Vagina (tissue), 2 donors: ENCODE measurements at regions not wholly inside any gene's neighbourhood (a gene's known extent, or its start where the extent isn't known, plus 50 kb on each side); places are given as distances from the start of the nearest gene placed in this dataset.

Experiments
- POLR2A ChIP-seq, 2 donors: fragments of 450-650 bp; IDR thresholded peaks; one replicate each; pipeline ENCODE4 v1.6.1; 2017; ENCODE audit warnings: antibody characterized with exemption in 2 of 2, mild to moderate bottlenecking in 2 of 2, moderate library complexity in 2 of 2
- TF ChIP-seq, protein P1 (sequence below), 3 experiments: fragments of 450-650 bp in 2 of 3; fragments of 200-600 bp in 1 of 3; sonication (generic) in 1 of 3; IDR thresholded peaks; one replicate each; pipeline ENCODE4 v1.5.1; 2017 to 2019; ENCODE audit warnings: antibody characterized with exemption in 3 of 3, mild to moderate bottlenecking in 2 of 3, moderate library complexity in 2 of 3

DNA sequence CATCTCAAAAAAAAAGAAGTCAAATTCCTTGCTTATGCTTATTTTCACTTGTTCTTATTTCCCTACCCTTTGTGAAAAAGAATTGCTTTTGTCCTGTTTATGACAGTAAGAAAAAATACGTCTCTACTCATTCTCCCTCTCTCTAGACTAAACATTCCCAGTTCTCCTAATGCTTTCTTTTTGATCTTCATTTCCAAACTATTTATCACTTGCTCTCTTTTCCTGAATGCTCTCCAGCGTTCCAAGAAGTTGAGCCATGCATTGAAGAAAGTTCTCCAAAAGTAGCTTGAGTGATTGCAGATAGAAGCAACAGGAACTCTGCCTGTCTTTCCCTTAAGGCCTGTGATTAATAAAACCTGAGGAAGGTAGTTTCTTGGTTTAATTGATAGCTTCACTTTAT is 53.1 kb upstream of the TMEM170B start:
- TF ChIP-seq, protein P1, sequence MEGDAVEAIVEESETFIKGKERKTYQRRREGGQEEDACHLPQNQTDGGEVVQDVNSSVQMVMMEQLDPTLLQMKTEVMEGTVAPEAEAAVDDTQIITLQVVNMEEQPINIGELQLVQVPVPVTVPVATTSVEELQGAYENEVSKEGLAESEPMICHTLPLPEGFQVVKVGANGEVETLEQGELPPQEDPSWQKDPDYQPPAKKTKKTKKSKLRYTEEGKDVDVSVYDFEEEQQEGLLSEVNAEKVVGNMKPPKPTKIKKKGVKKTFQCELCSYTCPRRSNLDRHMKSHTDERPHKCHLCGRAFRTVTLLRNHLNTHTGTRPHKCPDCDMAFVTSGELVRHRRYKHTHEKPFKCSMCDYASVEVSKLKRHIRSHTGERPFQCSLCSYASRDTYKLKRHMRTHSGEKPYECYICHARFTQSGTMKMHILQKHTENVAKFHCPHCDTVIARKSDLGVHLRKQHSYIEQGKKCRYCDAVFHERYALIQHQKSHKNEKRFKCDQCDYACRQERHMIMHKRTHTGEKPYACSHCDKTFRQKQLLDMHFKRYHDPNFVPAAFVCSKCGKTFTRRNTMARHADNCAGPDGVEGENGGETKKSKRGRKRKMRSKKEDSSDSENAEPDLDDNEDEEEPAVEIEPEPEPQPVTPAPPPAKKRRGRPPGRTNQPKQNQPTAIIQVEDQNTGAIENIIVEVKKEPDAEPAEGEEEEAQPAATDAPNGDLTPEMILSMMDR (IDR thresholded peaks at IDR 0.05), result no peak
- no peak for TF ChIP-seq POLR2A (IDR thresholded peaks at IDR 0.05)
